Testis (tissue), 2 donors: ENCODE measurements at regions not wholly inside any gene's neighbourhood (a gene's known extent, or its start where the extent isn't known, plus 50 kb on each side); places are given as distances from the start of the nearest gene placed in this dataset.

Source experiments
- CTCF ChIP-seq, 3 experiments: fragments of 450-650 bp in 2 of 3; fragments of 200-600 bp in 1 of 3; sonication (generic) in 1 of 3; IDR thresholded peaks; one replicate each; pipeline ENCODE4 v1.5.1; 2016 to 2019; ENCODE audit warnings: antibody characterized with exemption in 3 of 3, mild to moderate bottlenecking in 2 of 3, moderate library complexity in 1 of 3
- POLR2A ChIP-seq: fragments of 450-650 bp; IDR thresholded peaks from one replicate; pipeline ENCODE4 v1.6.1; 2017; ENCODE audit warnings: antibody characterized with exemption, mild to moderate bottlenecking, moderate library complexity

GRCh38 chr18:29313312-29313711 lies 1136.4 kb upstream of the CDH2 start:
- no peak for TF ChIP-seq CTCF (IDR thresholded peaks at IDR 0.05)
- no peak for TF ChIP-seq POLR2A
